ENCODE measurements at regions not wholly inside any gene's neighbourhood (a gene's known extent, or its start where the extent isn't known, plus 50 kb on each side); places are given as distances from the start of the nearest gene placed in this dataset.
"Not testable (repeated sequence)": the region's sequence is repeated elsewhere in the genome, so short reads cannot be mapped to it uniquely, and the experiment has no call there.

DNA sequence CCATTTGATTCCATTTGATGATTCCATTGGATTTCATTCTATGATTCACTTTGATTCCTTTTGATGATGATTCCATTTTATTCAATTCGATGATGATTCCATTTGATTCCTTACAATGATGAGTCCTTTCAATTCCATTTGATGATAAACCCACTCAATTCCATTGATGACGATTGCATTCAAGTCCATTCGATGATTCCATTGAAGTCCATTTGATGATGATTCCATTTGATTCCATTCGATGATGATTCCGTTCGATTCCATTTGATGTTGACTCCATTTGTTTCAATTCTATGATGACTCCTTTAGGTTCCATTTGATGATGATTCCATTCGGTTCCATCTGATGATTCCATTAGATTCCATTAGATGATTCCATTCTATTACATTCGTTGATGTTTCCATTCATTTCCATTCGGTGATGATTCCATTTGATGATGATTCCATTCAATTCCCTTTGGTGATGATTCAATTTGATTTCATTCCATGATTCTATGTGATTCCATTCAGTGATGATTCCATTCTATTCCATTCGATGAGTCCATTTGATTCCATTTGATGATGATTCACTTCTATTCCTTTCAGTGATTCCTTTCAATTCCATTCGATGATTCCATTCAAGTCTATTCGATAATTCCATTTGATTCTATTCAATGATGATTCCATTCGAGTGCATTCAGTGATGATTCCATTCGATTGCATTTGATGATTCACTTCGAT, 1106.0 kb downstream of the RPIA start:
- H4K20me1 ChIP-seq (ENCODE audit: insufficient read depth), result no peaks in the 10 kb centered on the region
- H3K79me2 ChIP-seq (ENCODE audit: low read depth), result no peaks in the 10 kb centered on the region
- H3F3A ChIP-seq (ENCODE audit: insufficient read depth, low read depth), result no peaks in the 10 kb centered on the region
- intact Hi-C loops (cut with micrococcal nuclease; ENCODE audit: unreplicated experiment), result no loop called here
- BruUV-seq (replicated peaks), result no TSS peak
- H3K4me3 ChIP-seq, result no peak overlapping the region
- H3K4me2 ChIP-seq, result no peak overlapping the region
- no peaks in the 10 kb centered on the region for H3K4me1 ChIP-seq (replicated peaks; ENCODE audit: insufficient read depth)
- TF ChIP-seq, protein P1, sequence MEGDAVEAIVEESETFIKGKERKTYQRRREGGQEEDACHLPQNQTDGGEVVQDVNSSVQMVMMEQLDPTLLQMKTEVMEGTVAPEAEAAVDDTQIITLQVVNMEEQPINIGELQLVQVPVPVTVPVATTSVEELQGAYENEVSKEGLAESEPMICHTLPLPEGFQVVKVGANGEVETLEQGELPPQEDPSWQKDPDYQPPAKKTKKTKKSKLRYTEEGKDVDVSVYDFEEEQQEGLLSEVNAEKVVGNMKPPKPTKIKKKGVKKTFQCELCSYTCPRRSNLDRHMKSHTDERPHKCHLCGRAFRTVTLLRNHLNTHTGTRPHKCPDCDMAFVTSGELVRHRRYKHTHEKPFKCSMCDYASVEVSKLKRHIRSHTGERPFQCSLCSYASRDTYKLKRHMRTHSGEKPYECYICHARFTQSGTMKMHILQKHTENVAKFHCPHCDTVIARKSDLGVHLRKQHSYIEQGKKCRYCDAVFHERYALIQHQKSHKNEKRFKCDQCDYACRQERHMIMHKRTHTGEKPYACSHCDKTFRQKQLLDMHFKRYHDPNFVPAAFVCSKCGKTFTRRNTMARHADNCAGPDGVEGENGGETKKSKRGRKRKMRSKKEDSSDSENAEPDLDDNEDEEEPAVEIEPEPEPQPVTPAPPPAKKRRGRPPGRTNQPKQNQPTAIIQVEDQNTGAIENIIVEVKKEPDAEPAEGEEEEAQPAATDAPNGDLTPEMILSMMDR (conservative IDR thresholded peaks at IDR 0.05), result no peak
- TF ChIP-seq EZH2 (IDR thresholded peaks at IDR 0.05; ENCODE audit: low read depth), result no peak
- DNase-seq, result no peak
- ChIA-PET CTCF (no interaction called here), POLR2A (ENCODE audit: unreplicated experiment) (no interaction called here)
- no peaks in the 10 kb centered on the region for H3K27me3 ChIP-seq (ENCODE audit: insufficient read depth, low read depth)
- no peaks in the 10 kb centered on the region for H3K36me3 ChIP-seq (ENCODE audit: low read depth)
- peaks cover 55% of the 10 kb centered on the region for H3K9me3 ChIP-seq (ENCODE audit: insufficient read depth, low read depth)
- H3K9me2 ChIP-seq (ENCODE audit: insufficient read depth), result no peaks in the 10 kb centered on the region
- no peak overlapping the region for H3K27ac ChIP-seq
- H2AFZ ChIP-seq, result no peak overlapping the region

DNA sequence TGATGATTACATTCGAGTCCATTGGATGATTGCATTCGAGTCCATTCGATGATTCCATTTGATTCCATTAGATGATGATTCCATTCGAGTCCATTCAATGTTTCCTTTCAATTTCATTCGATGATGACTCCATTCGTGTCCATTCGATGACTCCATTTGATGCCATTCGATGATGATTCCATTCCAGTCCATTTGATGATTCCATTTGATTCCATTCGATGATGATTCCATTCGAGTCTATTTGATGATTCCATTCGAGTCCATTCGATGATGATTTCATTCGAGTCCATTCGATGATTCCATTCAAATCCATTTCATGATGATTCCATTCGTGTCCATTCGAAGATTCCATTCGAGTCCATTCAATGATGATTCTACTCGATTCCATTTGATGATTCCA, 1109.7 kb downstream of the RPIA start:
- H4K20me1 ChIP-seq (ENCODE audit: insufficient read depth); DNase-seq; POLR2A ChIA-PET (ENCODE audit: unreplicated experiment); H3K36me3 ChIP-seq (ENCODE audit: low read depth); BruUV-seq (replicated peaks); H3K4me1 ChIP-seq (replicated peaks; ENCODE audit: insufficient read depth); H3K4me2 ChIP-seq; intact Hi-C loops (cut with micrococcal nuclease; ENCODE audit: unreplicated experiment); H3K9me2 ChIP-seq (ENCODE audit: insufficient read depth); H3K27me3 ChIP-seq (ENCODE audit: insufficient read depth, low read depth); H3K27ac ChIP-seq; H2AFZ ChIP-seq; H3F3A ChIP-seq (ENCODE audit: insufficient read depth, low read depth); H3K4me3 ChIP-seq; CTCF ChIA-PET; H3K79me2 ChIP-seq (ENCODE audit: low read depth): not testable (repeated sequence)
- peaks cover 64% of the 10 kb centered on the region for H3K9me3 ChIP-seq (ENCODE audit: insufficient read depth, low read depth)

DNA sequence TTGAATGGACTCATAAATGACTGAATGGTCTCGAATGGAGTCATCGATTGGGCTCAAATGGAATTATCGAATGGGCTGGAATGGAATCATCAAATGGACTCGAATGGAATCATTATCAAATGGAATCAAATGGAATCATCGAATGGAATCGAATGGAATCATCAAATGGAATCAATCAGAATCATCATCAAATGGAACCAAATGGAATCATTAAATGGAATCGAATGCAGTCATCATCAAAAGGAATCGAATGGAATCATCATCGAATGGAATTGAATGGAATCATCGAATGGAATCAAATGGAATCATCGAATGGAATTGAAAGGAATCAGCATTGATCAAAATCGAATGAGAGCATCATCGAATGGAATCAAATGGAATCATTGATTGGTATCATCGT, 1114.9 kb downstream of the RPIA start:
- H2AFZ ChIP-seq; H3F3A ChIP-seq (ENCODE audit: insufficient read depth, low read depth); H3K27me3 ChIP-seq (ENCODE audit: insufficient read depth, low read depth); H3K4me2 ChIP-seq; H3K9me2 ChIP-seq (ENCODE audit: insufficient read depth); BruUV-seq (replicated peaks); H3K27ac ChIP-seq; intact Hi-C loops (cut with micrococcal nuclease; ENCODE audit: unreplicated experiment); H3K36me3 ChIP-seq (ENCODE audit: low read depth); H3K4me1 ChIP-seq (replicated peaks; ENCODE audit: insufficient read depth); DNase-seq; CTCF ChIA-PET; H3K4me3 ChIP-seq; POLR2A ChIA-PET (ENCODE audit: unreplicated experiment); H4K20me1 ChIP-seq (ENCODE audit: insufficient read depth); H3K79me2 ChIP-seq (ENCODE audit: low read depth): not testable (repeated sequence)
- H3K9me3 ChIP-seq (ENCODE audit: insufficient read depth, low read depth), result peaks cover 74% of the 10 kb centered on the region

DNA sequence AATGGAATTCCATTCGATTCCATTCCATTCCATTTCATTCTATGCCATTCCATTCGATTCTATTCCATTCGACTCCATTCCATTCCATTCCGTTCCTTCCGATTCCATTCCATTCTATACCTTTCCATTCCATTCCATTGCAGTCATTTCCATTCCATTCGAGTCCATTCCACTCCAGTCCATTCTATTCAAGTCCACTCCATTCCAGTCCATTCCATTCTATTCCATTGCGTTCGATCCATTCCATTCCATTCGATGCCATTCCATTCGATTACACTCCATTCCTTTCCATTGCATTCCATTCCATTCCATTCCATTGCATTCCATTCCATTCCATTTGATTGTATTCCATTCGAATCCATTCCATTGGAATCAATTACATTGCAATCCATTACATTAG, 1119.8 kb downstream of the RPIA start:
- intact Hi-C loops (cut with micrococcal nuclease; ENCODE audit: unreplicated experiment), result no loop called here
- no TSS peak for BruUV-seq (replicated peaks)

DNA sequence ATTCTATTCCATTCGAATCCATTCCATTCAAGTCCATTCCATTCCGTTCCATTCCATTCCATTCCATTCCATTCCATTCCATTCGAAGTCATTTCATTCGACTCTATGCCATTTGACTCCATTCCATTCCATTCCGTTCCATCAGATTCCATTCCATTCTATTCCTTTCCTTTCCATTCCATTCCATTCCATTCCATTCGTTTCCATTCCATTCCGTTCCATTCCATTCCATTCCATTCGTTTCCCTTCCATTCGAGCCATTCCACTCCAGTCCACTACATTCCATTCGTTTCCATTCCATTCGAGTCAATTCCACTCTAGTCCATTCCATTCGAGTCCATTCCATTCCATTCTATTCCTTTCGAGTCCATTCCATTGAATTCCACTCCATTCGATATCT, 1120.4 kb downstream of the RPIA start:
- POLR2A ChIA-PET (ENCODE audit: unreplicated experiment); H3K36me3 ChIP-seq (ENCODE audit: low read depth); DNase-seq; H3K27me3 ChIP-seq (ENCODE audit: insufficient read depth, low read depth); H3K27ac ChIP-seq; H3F3A ChIP-seq (ENCODE audit: insufficient read depth, low read depth); H3K4me1 ChIP-seq (replicated peaks; ENCODE audit: insufficient read depth); H3K79me2 ChIP-seq (ENCODE audit: low read depth); H2AFZ ChIP-seq; H4K20me1 ChIP-seq (ENCODE audit: insufficient read depth); H3K9me2 ChIP-seq (ENCODE audit: insufficient read depth); H3K4me2 ChIP-seq; CTCF ChIA-PET; BruUV-seq (replicated peaks); H3K4me3 ChIP-seq; intact Hi-C loops (cut with micrococcal nuclease; ENCODE audit: unreplicated experiment): not testable (repeated sequence)
- peaks cover 42% of the 10 kb centered on the region for H3K9me3 ChIP-seq (ENCODE audit: insufficient read depth, low read depth)

More for the DNA sequence above, 1119.8 kb downstream of the RPIA start:
- H3K79me2 ChIP-seq (ENCODE audit: low read depth), result no peaks in the 10 kb centered on the region
- H3K27me3 ChIP-seq (ENCODE audit: insufficient read depth, low read depth), result no peaks in the 10 kb centered on the region
- no peak overlapping the region for H3K4me2 ChIP-seq
- H3K27ac ChIP-seq, result no peak overlapping the region
- H2AFZ ChIP-seq, result no peak overlapping the region
- no peaks in the 10 kb centered on the region for H3K36me3 ChIP-seq (ENCODE audit: low read depth)
- H4K20me1 ChIP-seq (ENCODE audit: insufficient read depth), result no peaks in the 10 kb centered on the region
- no peaks in the 10 kb centered on the region for H3K4me1 ChIP-seq (replicated peaks; ENCODE audit: insufficient read depth)
- no peak for TF ChIP-seq EZH2 (IDR thresholded peaks at IDR 0.05; ENCODE audit: low read depth)
- TF ChIP-seq, protein P1 (conservative IDR thresholded peaks at IDR 0.05), result no peak
- H3K4me3 ChIP-seq, result no peak overlapping the region
- no peak for DNase-seq
- ChIA-PET CTCF (no interaction called here), POLR2A (ENCODE audit: unreplicated experiment) (no interaction called here)
- H3K9me3 ChIP-seq (ENCODE audit: insufficient read depth, low read depth), result peaks cover 42% of the 10 kb centered on the region
- H3F3A ChIP-seq (ENCODE audit: insufficient read depth, low read depth), result no peaks in the 10 kb centered on the region
- H3K9me2 ChIP-seq (ENCODE audit: insufficient read depth), result no peaks in the 10 kb centered on the region

DNA sequence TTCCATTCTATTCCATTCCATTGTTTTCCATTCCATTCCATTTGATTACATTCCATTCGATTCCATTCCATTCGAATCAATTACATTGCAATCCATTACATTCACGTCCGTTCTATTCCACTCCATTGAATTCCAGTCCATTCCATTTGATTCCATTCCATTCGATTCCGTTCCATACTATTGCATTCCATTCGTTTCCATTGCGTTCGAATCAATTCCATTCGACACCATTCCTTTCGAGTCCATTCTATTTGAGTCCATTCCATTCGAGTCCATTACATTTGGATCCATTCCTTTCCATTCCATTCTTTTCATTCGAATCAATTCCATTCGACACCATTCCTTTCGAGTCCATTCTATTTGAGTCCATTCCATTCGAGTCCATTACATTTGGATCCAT, 1122.9 kb downstream of the RPIA start:
- H3K79me2 ChIP-seq (ENCODE audit: low read depth); H4K20me1 ChIP-seq (ENCODE audit: insufficient read depth); CTCF ChIA-PET; POLR2A ChIA-PET (ENCODE audit: unreplicated experiment); intact Hi-C loops (cut with micrococcal nuclease; ENCODE audit: unreplicated experiment); H2AFZ ChIP-seq; H3K4me2 ChIP-seq; H3K4me3 ChIP-seq; BruUV-seq (replicated peaks); H3K27me3 ChIP-seq (ENCODE audit: insufficient read depth, low read depth); H3K36me3 ChIP-seq (ENCODE audit: low read depth); H3K4me1 ChIP-seq (replicated peaks; ENCODE audit: insufficient read depth); H3F3A ChIP-seq (ENCODE audit: insufficient read depth, low read depth); H3K27ac ChIP-seq; H3K9me2 ChIP-seq (ENCODE audit: insufficient read depth); DNase-seq: not testable (repeated sequence)
- H3K9me3 ChIP-seq (ENCODE audit: insufficient read depth, low read depth), result peaks cover 53% of the 10 kb centered on the region
